A673 (cell line): ENCODE measurements at regions not wholly inside any gene's neighbourhood (a gene's known extent, or its start where the extent isn't known, plus 50 kb on each side); places are given as distances from the start of the nearest gene placed in this dataset.

ENCODE experiments used
- EZH2 ChIP-seq: fragments of 200-600 bp; sonication (generic); IDR thresholded peaks from 2 replicates; pipeline ENCODE4 v1.6.1; 2017; ENCODE audit warnings: borderline replicate concordance, low read depth, mild to moderate bottlenecking, mixed read lengths, antibody characterized with exemption, low read length; ENCODE audit not compliant: poor library complexity, severe bottlenecking
- TF ChIP-seq, protein P1 (sequence below): fragments of 300-800, 200-600 bp; sonication (generic); conservative IDR thresholded peaks from 2 replicates; pipeline ENCODE4 v1.5.1; 2017; ENCODE audit warnings: low read depth, mild to moderate bottlenecking, antibody characterized with exemption, low read length, moderate library complexity, mixed read lengths

DNA sequence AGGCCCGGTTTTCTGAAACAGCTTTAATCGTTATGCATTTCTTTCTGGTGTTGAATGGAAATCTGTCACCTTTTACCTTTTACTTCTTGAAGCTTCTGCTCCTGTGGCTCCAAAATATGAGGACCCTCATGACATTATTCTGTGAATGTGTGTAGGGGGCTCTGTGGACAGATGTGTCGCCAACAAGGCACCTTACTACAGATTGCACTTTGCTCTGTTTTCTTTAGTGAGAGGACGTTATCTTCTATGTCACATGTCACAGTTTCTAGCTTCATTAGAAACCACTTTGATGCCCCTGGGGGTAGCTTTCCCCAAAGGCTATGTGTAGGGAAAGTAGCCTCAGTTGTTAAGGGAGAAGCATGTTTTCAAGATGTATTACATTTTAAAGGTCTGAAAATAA, 195.6 kb downstream of the ZNF621 start:
- TF ChIP-seq, protein P1, sequence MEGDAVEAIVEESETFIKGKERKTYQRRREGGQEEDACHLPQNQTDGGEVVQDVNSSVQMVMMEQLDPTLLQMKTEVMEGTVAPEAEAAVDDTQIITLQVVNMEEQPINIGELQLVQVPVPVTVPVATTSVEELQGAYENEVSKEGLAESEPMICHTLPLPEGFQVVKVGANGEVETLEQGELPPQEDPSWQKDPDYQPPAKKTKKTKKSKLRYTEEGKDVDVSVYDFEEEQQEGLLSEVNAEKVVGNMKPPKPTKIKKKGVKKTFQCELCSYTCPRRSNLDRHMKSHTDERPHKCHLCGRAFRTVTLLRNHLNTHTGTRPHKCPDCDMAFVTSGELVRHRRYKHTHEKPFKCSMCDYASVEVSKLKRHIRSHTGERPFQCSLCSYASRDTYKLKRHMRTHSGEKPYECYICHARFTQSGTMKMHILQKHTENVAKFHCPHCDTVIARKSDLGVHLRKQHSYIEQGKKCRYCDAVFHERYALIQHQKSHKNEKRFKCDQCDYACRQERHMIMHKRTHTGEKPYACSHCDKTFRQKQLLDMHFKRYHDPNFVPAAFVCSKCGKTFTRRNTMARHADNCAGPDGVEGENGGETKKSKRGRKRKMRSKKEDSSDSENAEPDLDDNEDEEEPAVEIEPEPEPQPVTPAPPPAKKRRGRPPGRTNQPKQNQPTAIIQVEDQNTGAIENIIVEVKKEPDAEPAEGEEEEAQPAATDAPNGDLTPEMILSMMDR = no peak
- no peak for TF ChIP-seq EZH2
